ENCODE measurements at regions not wholly inside any gene's neighbourhood (a gene's known extent, or its start where the extent isn't known, plus 50 kb on each side); places are given as distances from the start of the nearest gene placed in this dataset.

DNA sequence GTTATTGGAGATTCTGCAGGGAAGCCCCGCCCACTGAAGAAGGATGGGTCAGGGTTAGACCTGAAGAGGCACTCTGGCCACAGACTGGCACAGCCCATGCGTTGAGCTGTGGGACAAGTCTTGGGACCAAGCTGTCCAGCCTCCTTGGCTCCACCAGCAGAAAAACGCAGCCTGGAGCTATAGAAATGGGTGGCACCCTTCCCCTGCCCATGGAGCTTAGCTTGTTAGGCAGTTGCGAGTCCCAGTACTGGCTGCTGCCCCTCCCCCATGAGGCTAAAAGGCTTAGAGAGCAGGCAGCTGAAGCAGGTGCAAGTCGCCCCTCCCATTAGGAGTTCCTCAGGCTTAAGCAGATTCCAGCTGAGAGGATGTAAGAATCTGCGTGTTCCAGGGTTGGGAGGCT lies 1124.0 kb upstream of the TMEM132C start:
- no peak for FAIRE-seq
- ChIA-PET POLR2A (no interaction called here), CTCF (no interaction called here)
- no peak for DNase-seq (ENCODE audit: low read depth, low spot score)
- Histone ChIP-seq H3K9me1 (replicated peaks; ENCODE audit: control insufficient read depth, extremely low read depth, insufficient read depth, low read length) (no peaks in the 10 kb centered on the region), H3K27me3 (ENCODE audit: control insufficient read depth in 2 of 2, insufficient read depth in 2 of 2, low read length in 2 of 2) (no peaks in the 10 kb centered on the region), H3K4me2 (ENCODE audit: insufficient read depth, low read length) (no peak overlapping the region), H3K9ac (replicated peaks; ENCODE audit: extremely low read depth, insufficient read depth, low read length) (no peak overlapping the region), H3K4me1 (ENCODE audit: control insufficient read depth, extremely low read depth, insufficient read depth, low read length) (no peaks in the 10 kb centered on the region), H3K27ac (ENCODE audit: insufficient read depth, low read depth, low read length) (no peak overlapping the region), H2AFZ (ENCODE audit: low read depth, low read length) (no peak overlapping the region), H3K9me3 (replicated peaks; ENCODE audit: control insufficient read depth, insufficient read depth, low read length) (no peaks in the 10 kb centered on the region), H3K36me3 (ENCODE audit: control insufficient read depth in 2 of 2, extremely low read depth in 1 of 2, insufficient read depth in 2 of 2, low read length in 2 of 2) (no peaks in the 10 kb centered on the region), H3K4me3 (replicated peaks in 1 of 3; ENCODE audit: insufficient read depth in 1 of 3, low read depth in 1 of 3, low read length in 3 of 3) (no peak overlapping the region), H3K79me2 (ENCODE audit: control insufficient read depth, insufficient read depth, low read length) (no peaks in the 10 kb centered on the region), H4K20me1 (replicated peaks; ENCODE audit: control insufficient read depth, extremely low read depth, insufficient read depth, low read length) (no peaks in the 10 kb centered on the region)
- TF ChIP-seq POLR2A (IDR thresholded peaks at IDR 0.05; ENCODE audit: low read depth, low read length) (no peak), FOS (IDR thresholded peaks at IDR 0.05; ENCODE audit: borderline replicate concordance, insufficient read depth, low read length) (no peak), POLR2AphosphoS5 (IDR thresholded peaks at IDR 0.05; ENCODE audit: insufficient read depth, low read depth, low read length) (no peak), MYC (IDR thresholded peaks at IDR 0.05; ENCODE audit: low read depth, low read length) (no peak), EZH2 (IDR thresholded peaks at IDR 0.05; ENCODE audit: borderline replicate concordance, low read depth, low read length, severe bottlenecking) (no peak), GATA2 (IDR thresholded peaks at IDR 0.05; ENCODE audit: insufficient read depth, insufficient read length, low read depth, low read length) (no peak)
- TF ChIP-seq, protein P1, sequence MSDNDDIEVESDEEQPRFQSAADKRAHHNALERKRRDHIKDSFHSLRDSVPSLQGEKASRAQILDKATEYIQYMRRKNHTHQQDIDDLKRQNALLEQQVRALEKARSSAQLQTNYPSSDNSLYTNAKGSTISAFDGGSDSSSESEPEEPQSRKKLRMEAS (IDR thresholded peaks at IDR 0.05; ENCODE audit: insufficient read depth, insufficient read length) = no peak
- dilution Hi-C loops (cut with MboI; ENCODE audit: extremely low pct_ligation_motif_present, low sequenced_read_pairs) = no loop called here
- intact Hi-C loops (cut with micrococcal nuclease) = no loop called here
- no TSS peak for BruUV-seq (replicated peaks)

- BruUV-seq (replicated peaks) = no TSS peak
- Histone ChIP-seq H3K4me3 (replicated peaks in 1 of 3; ENCODE audit: insufficient read depth in 1 of 3, low read depth in 1 of 3, low read length in 3 of 3) (no peak overlapping the region), H3K79me2 (ENCODE audit: control insufficient read depth, insufficient read depth, low read length) (no peaks in the 10 kb centered on the region), H3K9me3 (replicated peaks; ENCODE audit: control insufficient read depth, insufficient read depth, low read length) (no peaks in the 10 kb centered on the region), H3K9ac (replicated peaks; ENCODE audit: extremely low read depth, insufficient read depth, low read length) (no peak overlapping the region), H3K27me3 (ENCODE audit: control insufficient read depth in 2 of 2, insufficient read depth in 2 of 2, low read length in 2 of 2) (no peaks in the 10 kb centered on the region), H4K20me1 (replicated peaks; ENCODE audit: control insufficient read depth, extremely low read depth, insufficient read depth, low read length) (no peaks in the 10 kb centered on the region), H3K4me2 (ENCODE audit: insufficient read depth, low read length) (no peak overlapping the region), H2AFZ (ENCODE audit: low read depth, low read length) (no peak overlapping the region), H3K4me1 (ENCODE audit: control insufficient read depth, extremely low read depth, insufficient read depth, low read length) (no peaks in the 10 kb centered on the region), H3K27ac (ENCODE audit: insufficient read depth, low read depth, low read length) (no peak overlapping the region), H3K9me1 (replicated peaks; ENCODE audit: control insufficient read depth, extremely low read depth, insufficient read depth, low read length) (no peaks in the 10 kb centered on the region), H3K36me3 (ENCODE audit: control insufficient read depth in 2 of 2, extremely low read depth in 1 of 2, insufficient read depth in 2 of 2, low read length in 2 of 2) (no peaks in the 10 kb centered on the region)
- no peak for FAIRE-seq
- DNase-seq (ENCODE audit: low read depth, low spot score) = no peak
- CTCF ChIA-PET = no interaction called here
- POLR2A ChIA-PET = no interaction called here
- intact Hi-C loops (cut with micrococcal nuclease) (no loop called here), dilution Hi-C loops (cut with MboI; ENCODE audit: extremely low pct_ligation_motif_present, low sequenced_read_pairs) (no loop called here)
- no peak for TF ChIP-seq EZH2 (IDR thresholded peaks at IDR 0.05; ENCODE audit: borderline replicate concordance, low read depth, low read length, severe bottlenecking)
- no peak for TF ChIP-seq POLR2AphosphoS5 (IDR thresholded peaks at IDR 0.05; ENCODE audit: insufficient read depth, low read depth, low read length)
- no peak for TF ChIP-seq GATA2 (IDR thresholded peaks at IDR 0.05; ENCODE audit: insufficient read depth, insufficient read length, low read depth, low read length)
- TF ChIP-seq JUN (IDR thresholded peaks at IDR 0.05; ENCODE audit: borderline replicate concordance, insufficient read depth, insufficient read length, low read depth) = no peak
- TF ChIP-seq MYC (IDR thresholded peaks at IDR 0.05; ENCODE audit: low read depth, low read length) = no peak
- TF ChIP-seq, protein P1 (IDR thresholded peaks at IDR 0.05; ENCODE audit: insufficient read depth, insufficient read length) = no peak
- no peak for TF ChIP-seq FOS (IDR thresholded peaks at IDR 0.05; ENCODE audit: borderline replicate concordance, insufficient read depth, low read length)
- no peak for TF ChIP-seq CTCF (IDR thresholded peaks at IDR 0.05; ENCODE audit: extremely low read depth in 1 of 2, insufficient read depth in 1 of 2, low read depth in 1 of 2, low read length in 2 of 2)
- TF ChIP-seq POLR2A (IDR thresholded peaks at IDR 0.05; ENCODE audit: low read depth, low read length) = no peak
Observed at GRCh38 chr12:127144770-127145169, 1122.2 kb upstream of the TMEM132C start.

Data from endothelial cell of umbilical vein (primary cell).